H9 (cell line): ENCODE measurements at regions not wholly inside any gene's neighbourhood (a gene's known extent, or its start where the extent isn't known, plus 50 kb on each side); places are given as distances from the start of the nearest gene placed in this dataset.
"Not testable (repeated sequence)": the region's sequence is repeated elsewhere in the genome, so short reads cannot be mapped to it uniquely, and the experiment has no call there.

Source experiments
- DNase-seq: peaks from one replicate; pipeline ENCODE4 v3.0.0-alpha.2; 2017
- H2AFZ ChIP-seq: one replicate; pipeline ENCODE4 v1.6.1; 2013; ENCODE audit warnings: mild to moderate bottlenecking, low read length, control low read depth, moderate library complexity
- H2AK5ac ChIP-seq: 2 replicates; pipeline ENCODE4 v1.6.1; 2013; ENCODE audit warnings: low read length, control low read depth, mixed read lengths; ENCODE audit not compliant: insufficient read length
- H2BK120ac ChIP-seq: one replicate; pipeline ENCODE4 v1.6.1; 2013; ENCODE audit warnings: low read depth, mild to moderate bottlenecking, low read length, control low read depth, inconsistent platforms; ENCODE audit not compliant: poor library complexity, severe bottlenecking
- H2BK12ac ChIP-seq: 2 replicates; pipeline ENCODE4 v1.6.1; 2013; ENCODE audit warnings: low read length, control low read depth, mixed read lengths, low read depth; ENCODE audit not compliant: insufficient read length
- H2BK15ac ChIP-seq: 2 replicates; pipeline ENCODE4 v1.6.1; 2013; ENCODE audit warnings: low read depth, low read length, control low read depth
- H2BK20ac ChIP-seq: one replicate; pipeline ENCODE4 v1.6.1; 2013; ENCODE audit warnings: low read depth, mild to moderate bottlenecking, low read length, control low read depth, inconsistent platforms; ENCODE audit not compliant: poor library complexity, severe bottlenecking
- H2BK5ac ChIP-seq: 2 replicates; pipeline ENCODE4 v1.6.1; 2013; ENCODE audit warnings: low read length, control low read depth, mixed read lengths; ENCODE audit not compliant: insufficient read length
- H3K14ac ChIP-seq: 2 replicates; pipeline ENCODE4 v1.6.1; 2013; ENCODE audit warnings: low read length, control low read depth; ENCODE audit not compliant: insufficient read depth
- H3K18ac ChIP-seq: 2 replicates; pipeline ENCODE4 v1.6.1; 2013; ENCODE audit warnings: low read depth, mild to moderate bottlenecking, mixed read lengths, low read length, control low read depth; ENCODE audit not compliant: insufficient read length
- H3K23ac ChIP-seq: 2 replicates; pipeline ENCODE4 v1.6.1; 2013; ENCODE audit warnings: low read length, control low read depth, mixed read lengths, low read depth; ENCODE audit not compliant: insufficient read length
- H3K23me2 ChIP-seq: 2 replicates; pipeline ENCODE4 v1.6.1; 2013; ENCODE audit warnings: low read depth, mild to moderate bottlenecking, mixed read lengths, low read length, control low read depth; ENCODE audit not compliant: insufficient read length, poor library complexity, severe bottlenecking
- H3K27ac ChIP-seq: 2 replicates; pipeline ENCODE4 v1.5.1; 2013; ENCODE audit warnings: low read length, control low read depth, mixed read lengths, low read depth; ENCODE audit not compliant: insufficient read length
- H3K27me3 ChIP-seq: 2 replicates; pipeline ENCODE4 v1.6.1; 2013; ENCODE audit warnings: low read length, control low read depth, inconsistent platforms; ENCODE audit not compliant: insufficient read depth
- H3K4ac ChIP-seq: 2 replicates; pipeline ENCODE4 v1.6.1; 2013; ENCODE audit warnings: low read depth, mild to moderate bottlenecking, control low read depth, inconsistent platforms, low read length, moderate library complexity
- H3K4me1 ChIP-seq: 2 replicates; pipeline ENCODE4 v1.6.1; 2013; ENCODE audit warnings: low read length, control low read depth, inconsistent platforms; ENCODE audit not compliant: insufficient read depth
- H3K4me2 ChIP-seq: 2 replicates; pipeline ENCODE4 v1.6.1; 2013; ENCODE audit warnings: low read length, control low read depth, mixed read lengths; ENCODE audit not compliant: insufficient read length, insufficient read depth
- H3K56ac ChIP-seq: 2 replicates; pipeline ENCODE4 v1.6.1; 2013; ENCODE audit warnings: low read depth, mild to moderate bottlenecking, mixed read lengths, low read length, control low read depth; ENCODE audit not compliant: insufficient read length
- H3K79me1 ChIP-seq: 2 replicates; pipeline ENCODE4 v1.6.1; 2013; ENCODE audit warnings: low read depth, mild to moderate bottlenecking, moderate library complexity, low read length, control low read depth, inconsistent platforms; ENCODE audit not compliant: insufficient read depth, poor library complexity, severe bottlenecking
- H3K79me2 ChIP-seq: 2 replicates; pipeline ENCODE4 v1.6.1; 2013; ENCODE audit warnings: low read length, control low read depth, inconsistent platforms; ENCODE audit not compliant: insufficient read depth
- H3K9ac ChIP-seq: 2 replicates; pipeline ENCODE4 v1.6.1; 2013; ENCODE audit warnings: low read length, control low read depth, mixed read lengths; ENCODE audit not compliant: insufficient read length; ENCODE audit errors: extremely low read depth
- H3K9me3 ChIP-seq: one replicate; pipeline ENCODE4 v1.6.1; 2013; ENCODE audit warnings: low read depth, low read length, inconsistent platforms; ENCODE audit not compliant: control insufficient read depth
- H3T11ph ChIP-seq: one replicate; pipeline ENCODE4 v1.6.1; 2013; ENCODE audit warnings: mild to moderate bottlenecking, low read length, control low read depth, inconsistent platforms
- H4K20me1 ChIP-seq: one replicate; pipeline ENCODE4 v1.6.1; 2013; ENCODE audit not compliant: control insufficient read depth, insufficient read length, insufficient read depth
- H4K5ac ChIP-seq: 2 replicates; pipeline ENCODE4 v1.6.1; 2013; ENCODE audit warnings: low read depth, mild to moderate bottlenecking, mixed read lengths, low read length, control low read depth; ENCODE audit not compliant: insufficient read length
- H4K8ac ChIP-seq: replicated peaks from 2 replicates; pipeline ENCODE4 v1.6.1; 2013; ENCODE audit warnings: low read length, control low read depth, mixed read lengths, low read depth; ENCODE audit not compliant: insufficient read length
- H4K91ac ChIP-seq: 2 replicates; pipeline ENCODE4 v1.6.1; 2013; ENCODE audit warnings: low read depth, mild to moderate bottlenecking, moderate library complexity, mixed read lengths, low read length, control low read depth; ENCODE audit not compliant: insufficient read length
- H3K27ac Mint-ChIP-seq, 3 experiments: 2 replicates in 2 of 3; 3 replicates in 1 of 3; pipeline ENCODE4 v1.8.0; 2020 to 2021; ENCODE audit warnings: mixed read lengths in 3 of 3, mild to moderate bottlenecking in 1 of 3, moderate library complexity in 1 of 3
- H3K27me3 Mint-ChIP-seq: 2 replicates; pipeline ENCODE4 v1.8.0; 2021; ENCODE audit warnings: low read depth, mild to moderate bottlenecking, moderate library complexity, mixed read lengths
- H3K36me3 Mint-ChIP-seq, 3 experiments: 2 replicates in 2 of 3; 3 replicates in 1 of 3; pipeline ENCODE4 v1.8.0; 2020 to 2021; ENCODE audit warnings: low read depth in 3 of 3, mixed read lengths in 3 of 3; ENCODE audit not compliant: insufficient read depth in 1 of 3
- H3K4me1 Mint-ChIP-seq, 2 experiments: 2 replicates each; pipeline ENCODE4 v1.8.0; 2020; ENCODE audit warnings: mixed read lengths in 2 of 2
- H3K4me3 Mint-ChIP-seq, 2 experiments: 2 replicates in 1 of 2; 3 replicates in 1 of 2; pipeline ENCODE4 v1.8.0; 2020 to 2021; ENCODE audit warnings: mild to moderate bottlenecking in 2 of 2, mixed read lengths in 2 of 2, moderate library complexity in 1 of 2
- H3K9me3 Mint-ChIP-seq, 2 experiments: 2 replicates in 1 of 2; 3 replicates in 1 of 2; pipeline ENCODE4 v1.8.0; 2020; ENCODE audit warnings: mild to moderate bottlenecking in 2 of 2, mixed read lengths in 2 of 2, moderate library complexity in 1 of 2
- WGBS: extraction: QIAGEN DNeasy Blood & Tissue Kit; methylation state at CpG from one replicate; pipeline ENCODE4 v1.1.7; 2013; ENCODE audit warnings: missing lambda C conversion rate, low lambda C conversion rate, mixed read lengths; ENCODE audit not compliant: insufficient read length; ENCODE audit errors: extremely low coverage; 5-methylcytosine and 5-hydroxymethylcytosine counted together

- H3K27me3 ChIP-seq, H3K4ac ChIP-seq, H4K91ac ChIP-seq, H2BK120ac ChIP-seq, H3K79me1 ChIP-seq, H2AK5ac ChIP-seq, H2BK12ac ChIP-seq, H4K5ac ChIP-seq, H2BK5ac ChIP-seq, H3K9me3 ChIP-seq, H3K23ac ChIP-seq, H3K36me3 Mint-ChIP-seq, H3K27ac Mint-ChIP-seq, H2AFZ ChIP-seq, H3K4me3 Mint-ChIP-seq, H3K4me1 ChIP-seq, H2BK20ac ChIP-seq, H3K79me2 ChIP-seq, H3K14ac ChIP-seq, H3K9me3 Mint-ChIP-seq, H3K27me3 Mint-ChIP-seq, H3K18ac ChIP-seq, H3K9ac ChIP-seq, H3K27ac ChIP-seq, DNase-seq, H4K8ac ChIP-seq, H3T11ph ChIP-seq, H4K20me1 ChIP-seq, H3K23me2 ChIP-seq, H3K4me2 ChIP-seq, H2BK15ac ChIP-seq, H3K56ac ChIP-seq: not testable (repeated sequence)
- no CpG with 5 or more reads among the region's 9 CpGs for WGBS
- H3K4me1 Mint-ChIP-seq = peaks cover 10 to 21% of the 10 kb centered on the region in 2 experiments
These were observed 78.4 kb upstream of the PIM1 start for GRCh38 chr6:37091586-37091985.
